Cardiac fibroblast (primary cell): ENCODE measurements at regions not wholly inside any gene's neighbourhood (a gene's known extent, or its start where the extent isn't known, plus 50 kb on each side); places are given as distances from the start of the nearest gene placed in this dataset.

Source experiments
- DNase-seq, 2 donors: peaks; one replicate each; pipeline versions ENCODE4 v3.0.0 to v3.0.0-alpha.2; 2010; ENCODE audit warnings: low read depth in 2 of 2
- H3K4me3 ChIP-seq, 2 donors: replicated peaks in 1 of 2; 1 replicate in 1 of 2; 2 replicates in 1 of 2; pipeline ENCODE4 v1.5.1; 2011; ENCODE audit warnings: low read depth in 2 of 2, low read length in 2 of 2, mild to moderate bottlenecking in 2 of 2, moderate library complexity in 1 of 2
- TF ChIP-seq, protein P1 (sequence below): IDR thresholded peaks from one replicate; pipeline ENCODE4 v1.5.1; 2011; ENCODE audit warnings: low read depth, mild to moderate bottlenecking, low read length, inconsistent platforms

DNA sequence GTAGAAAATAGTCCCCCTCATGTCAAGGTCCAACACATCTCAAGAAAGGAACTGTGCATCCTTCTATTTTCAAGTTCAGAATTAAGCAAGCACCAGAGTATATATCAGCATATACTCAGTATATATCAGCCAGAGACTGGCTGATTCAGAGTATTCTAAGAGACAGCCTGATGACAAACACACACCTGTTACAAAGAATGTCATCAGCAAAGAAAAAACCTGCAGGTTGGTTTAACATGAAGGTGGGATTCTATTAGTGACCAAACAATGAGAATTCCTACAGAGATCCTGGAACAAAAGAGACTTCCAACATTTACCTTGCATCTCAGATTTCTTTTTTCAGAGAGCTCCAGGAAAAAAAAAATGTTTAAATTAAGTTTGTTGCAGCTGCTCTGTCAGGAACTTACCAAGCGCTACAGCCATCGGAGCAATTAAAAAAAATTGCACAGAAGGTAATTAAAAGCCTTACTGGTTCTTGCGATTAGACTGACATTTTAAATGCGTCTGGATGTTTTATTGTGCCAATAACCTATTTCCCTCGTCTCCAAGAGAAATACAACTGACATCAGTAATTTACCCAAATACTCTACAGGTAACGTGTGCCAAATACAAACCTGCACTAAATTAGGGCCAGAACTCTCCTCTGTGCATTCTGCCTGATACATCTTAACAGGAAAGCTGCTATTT lies 218.1 kb downstream of the HNMT start:
- DNase-seq, result no peak
- TF ChIP-seq, protein P1, sequence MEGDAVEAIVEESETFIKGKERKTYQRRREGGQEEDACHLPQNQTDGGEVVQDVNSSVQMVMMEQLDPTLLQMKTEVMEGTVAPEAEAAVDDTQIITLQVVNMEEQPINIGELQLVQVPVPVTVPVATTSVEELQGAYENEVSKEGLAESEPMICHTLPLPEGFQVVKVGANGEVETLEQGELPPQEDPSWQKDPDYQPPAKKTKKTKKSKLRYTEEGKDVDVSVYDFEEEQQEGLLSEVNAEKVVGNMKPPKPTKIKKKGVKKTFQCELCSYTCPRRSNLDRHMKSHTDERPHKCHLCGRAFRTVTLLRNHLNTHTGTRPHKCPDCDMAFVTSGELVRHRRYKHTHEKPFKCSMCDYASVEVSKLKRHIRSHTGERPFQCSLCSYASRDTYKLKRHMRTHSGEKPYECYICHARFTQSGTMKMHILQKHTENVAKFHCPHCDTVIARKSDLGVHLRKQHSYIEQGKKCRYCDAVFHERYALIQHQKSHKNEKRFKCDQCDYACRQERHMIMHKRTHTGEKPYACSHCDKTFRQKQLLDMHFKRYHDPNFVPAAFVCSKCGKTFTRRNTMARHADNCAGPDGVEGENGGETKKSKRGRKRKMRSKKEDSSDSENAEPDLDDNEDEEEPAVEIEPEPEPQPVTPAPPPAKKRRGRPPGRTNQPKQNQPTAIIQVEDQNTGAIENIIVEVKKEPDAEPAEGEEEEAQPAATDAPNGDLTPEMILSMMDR, result no peak
- H3K4me3 ChIP-seq, result no peak overlapping the region

DNA sequence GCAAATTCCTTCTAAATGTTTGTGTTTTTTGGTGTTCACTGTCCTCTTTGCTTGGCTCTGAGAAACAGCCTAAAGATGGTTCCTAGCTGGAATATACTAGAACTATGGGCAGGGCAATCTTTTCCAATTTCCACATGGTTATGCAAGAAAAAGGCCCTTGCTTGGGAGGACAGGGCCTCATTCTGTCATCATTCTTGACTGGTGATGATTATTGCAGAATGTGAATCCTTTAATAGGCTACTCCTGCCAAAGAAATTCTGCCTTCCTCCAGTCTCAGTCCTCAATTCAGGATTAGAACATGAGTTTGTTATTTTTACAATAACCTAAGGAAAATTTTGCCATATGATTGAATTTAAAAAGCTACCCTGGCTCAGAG lies 218.7 kb downstream of the HNMT start:
- peak; percentile 40 to 68 for DNase-seq
- TF ChIP-seq, protein P1, result no peak
- no peak overlapping the region for H3K4me3 ChIP-seq

- H3K4me3 ChIP-seq, result no peak overlapping the region
- DNase-seq, result no peak
- TF ChIP-seq, protein P1, result no peak
Observed at GRCh38 chr2:138183705-138184104, 219.4 kb downstream of the HNMT start.

- DNase-seq, result no peak
Observed at GRCh38 chr2:138184428-138184827, 220.2 kb downstream of the HNMT start.

DNA sequence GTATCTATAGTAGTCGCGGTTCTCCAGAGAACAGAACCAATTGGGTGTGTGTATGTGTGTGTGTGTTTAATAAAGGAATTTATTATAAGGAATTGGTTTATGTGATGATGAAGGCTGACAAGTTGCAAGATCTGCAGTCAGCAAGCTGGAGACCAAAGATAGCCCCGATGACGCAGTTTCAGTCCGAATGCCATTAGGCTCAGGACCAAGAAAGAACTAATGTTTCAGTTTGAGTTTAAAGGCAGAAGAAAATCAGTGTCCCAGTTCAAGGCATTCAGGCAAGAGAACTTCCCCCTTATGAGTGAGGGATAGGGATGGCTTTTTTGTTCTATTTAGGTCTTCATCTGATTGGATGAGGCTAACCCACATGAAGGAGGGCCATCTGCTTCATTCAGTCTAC lies 221.6 kb downstream of the HNMT start:
- peak in 1 of 2 donors; percentile 13 for DNase-seq
- no peak overlapping the region for H3K4me3 ChIP-seq
- TF ChIP-seq, protein P1, result no peak

More at GRCh38 chr2:138184428-138184827, 220.2 kb downstream of the HNMT start:
- no peak overlapping the region for H3K4me3 ChIP-seq
- TF ChIP-seq, protein P1, result no peak

GRCh38 chr2:138187221-138187620 lies 222.9 kb downstream of the HNMT start:
- H3K4me3 ChIP-seq, result no peak overlapping the region
- no peak for DNase-seq
- TF ChIP-seq, protein P1, result no peak

- no peak overlapping the region for H3K4me3 ChIP-seq
- TF ChIP-seq, protein P1, result no peak
- DNase-seq, result peak in 1 of 2 donors; percentile 3
Observed at GRCh38 chr2:138190999-138191398, 226.7 kb downstream of the HNMT start.
